CD14-positive monocyte (primary cell): ENCODE measurements at regions not wholly inside any gene's neighbourhood (a gene's known extent, or its start where the extent isn't known, plus 50 kb on each side); places are given as distances from the start of the nearest gene placed in this dataset.

Experiments
- DNase-seq, 3 donors: peaks; one replicate each; pipeline ENCODE4 v3.0.0-alpha.2; 2011 to 2022
- H2AFZ ChIP-seq: 2 replicates; pipeline ENCODE4 v1.6.0; 2012; ENCODE audit warnings: mild to moderate bottlenecking, low read depth, low read length, inconsistent platforms; ENCODE audit not compliant: insufficient read depth, poor library complexity, severe bottlenecking
- H3K27ac ChIP-seq, 2 donors: 1 replicate in 1 of 2; 2 replicates in 1 of 2; pipeline ENCODE4 v1.5.1; 2012 to 2013; ENCODE audit warnings: low read length in 2 of 2, control low read depth in 1 of 2, inconsistent platforms in 1 of 2, low read depth in 1 of 2, mild to moderate bottlenecking in 1 of 2
- H3K27me3 ChIP-seq, 2 donors: one replicate each; pipeline versions ENCODE4 v1.6.0 to v1.6.1; 2011 to 2013; ENCODE audit warnings: low read length in 2 of 2; ENCODE audit not compliant: control insufficient read depth in 2 of 2, insufficient read depth in 2 of 2
- H3K36me3 ChIP-seq, 2 donors: replicated peaks in 1 of 2; 1 replicate in 1 of 2; 2 replicates in 1 of 2; pipeline versions ENCODE4 v1.5.1 to v1.6.1; 2012 to 2013; ENCODE audit warnings: low read length in 2 of 2, control low read depth in 1 of 2, inconsistent platforms in 1 of 2, mild to moderate bottlenecking in 1 of 2; ENCODE audit not compliant: insufficient read depth in 2 of 2, control insufficient read depth in 1 of 2
- H3K4me1 ChIP-seq, 2 donors: 1 replicate in 1 of 2; 2 replicates in 1 of 2; pipeline versions ENCODE4 v1.5.1 to v1.6.1; 2012 to 2013; ENCODE audit warnings: low read length in 2 of 2, control low read depth in 1 of 2, inconsistent platforms in 1 of 2, mild to moderate bottlenecking in 1 of 2, moderate library complexity in 1 of 2; ENCODE audit not compliant: insufficient read depth in 2 of 2, control insufficient read depth in 1 of 2
- H3K4me2 ChIP-seq: replicated peaks from 2 replicates; pipeline ENCODE3; 2012; ENCODE audit warnings: low read length, moderate library complexity, mild to moderate bottlenecking; ENCODE audit not compliant: poor library complexity, severe bottlenecking; ENCODE audit errors: extremely low read depth
- H3K4me3 ChIP-seq, 3 experiments: fragments of 200-600 bp in 1 of 3; sonication (generic) in 1 of 3; replicated peaks in 1 of 3; 1 replicate in 2 of 3; 2 replicates in 1 of 3; pipeline ENCODE4 v1.5.1; 2011 to 2013; ENCODE audit warnings: low read length in 3 of 3, mild to moderate bottlenecking in 3 of 3, control low read depth in 2 of 3, low read depth in 2 of 3, inconsistent platforms in 1 of 3, moderate library complexity in 1 of 3
- H3K79me2 ChIP-seq: 2 replicates; pipeline ENCODE4 v1.6.0; 2012; ENCODE audit warnings: mild to moderate bottlenecking, control low read depth, inconsistent platforms, low read length, moderate library complexity; ENCODE audit not compliant: insufficient read depth
- H3K9ac ChIP-seq: 2 replicates; pipeline ENCODE4 v1.6.0; 2017; ENCODE audit warnings: low read length, mild to moderate bottlenecking; ENCODE audit not compliant: insufficient read depth, poor library complexity, severe bottlenecking
- H3K9me3 ChIP-seq, 2 donors: replicated peaks in 1 of 2; 1 replicate in 1 of 2; 2 replicates in 1 of 2; pipeline versions ENCODE4 v1.5.1 to v1.6.1; 2012 to 2013; ENCODE audit warnings: low read length in 2 of 2, control low read depth in 1 of 2; ENCODE audit not compliant: control insufficient read depth in 1 of 2, insufficient read depth in 1 of 2
- H4K20me1 ChIP-seq: 2 replicates; pipeline ENCODE4 v1.6.0; 2012; ENCODE audit warnings: mild to moderate bottlenecking, low read length, control low read depth, moderate library complexity; ENCODE audit not compliant: insufficient read depth
- H3K27ac Mint-ChIP-seq, 7 donors: one replicate each; pipeline ENCODE4 v1.8.0; 2020; ENCODE audit warnings: mild to moderate bottlenecking in 7 of 7, mixed read lengths in 7 of 7, moderate library complexity in 6 of 7, inconsistent platforms in 2 of 7
- H3K27me3 Mint-ChIP-seq, 3 donors: one replicate each; pipeline ENCODE4 v1.8.0; 2021 to 2022; ENCODE audit warnings: low read depth in 3 of 3, mild to moderate bottlenecking in 3 of 3, mixed read lengths in 3 of 3, moderate library complexity in 3 of 3, inconsistent platforms in 1 of 3
- H3K36me3 Mint-ChIP-seq, 2 donors: one replicate each; pipeline ENCODE4 v1.8.0; 2020; ENCODE audit warnings: mixed read lengths in 2 of 2, inconsistent platforms in 1 of 2, mild to moderate bottlenecking in 1 of 2
- H3K4me1 Mint-ChIP-seq: one replicate; pipeline ENCODE4 v1.8.0; 2020; ENCODE audit warnings: mild to moderate bottlenecking, mixed read lengths
- H3K4me3 Mint-ChIP-seq, 2 donors: one replicate each; pipeline ENCODE4 v1.8.0; 2020; ENCODE audit warnings: mild to moderate bottlenecking in 2 of 2, mixed read lengths in 2 of 2, moderate library complexity in 1 of 2
- H3K9me3 Mint-ChIP-seq, 7 donors: one replicate each; pipeline ENCODE4 v1.8.0; 2020 to 2022; ENCODE audit warnings: mixed read lengths in 7 of 7, mild to moderate bottlenecking in 6 of 7, moderate library complexity in 6 of 7, inconsistent platforms in 2 of 7
- CTCF ChIP-seq: fragments of 200-600 bp; IDR thresholded peaks from one replicate; pipeline ENCODE4 v1.8.0; 2022; ENCODE audit warnings: antibody characterized with exemption, mild to moderate bottlenecking
- WGBS: methylation state at CpG from one replicate; pipeline ENCODE4 v1.1.5; 2013; ENCODE audit warnings: missing lambda C conversion rate; ENCODE audit not compliant: insufficient coverage; 5-methylcytosine and 5-hydroxymethylcytosine counted together
- intact Hi-C, 2 donors: fragments of 100-400 bp; cut with micrococcal nuclease; formaldehyde crosslinking; loops; one replicate each; pipeline versions ENCODE4 v1.15.0 to v1.15.1; 2023

GRCh38 chr5:91532281-91532680, 149.2 kb upstream of the ARRDC3 start:
- H2AFZ ChIP-seq: no peak overlapping the region
- Mint-ChIP-seq H3K27ac (no peak overlapping the region), H3K4me1 (no peaks in the 10 kb centered on the region), H3K27me3 (peaks cover 0 to 1% (median 0%) of the 10 kb centered on the region in 3 donors), H3K9me3 (peaks cover 0 to 11% (median 2%) of the 10 kb centered on the region in 7 donors), H3K4me3 (no peak overlapping the region), H3K36me3 (no peaks in the 10 kb centered on the region)
- H4K20me1 ChIP-seq: no peaks in the 10 kb centered on the region
- no peaks in the 10 kb centered on the region for H3K27me3 ChIP-seq
- no peaks in the 10 kb centered on the region for H3K79me2 ChIP-seq
- intact Hi-C loops: no loop called here
- no peak overlapping the region for H3K9ac ChIP-seq
- no peaks in the 10 kb centered on the region for H3K4me1 ChIP-seq
- no peaks in the 10 kb centered on the region for H3K9me3 ChIP-seq
- no peak for DNase-seq
- no peaks in the 10 kb centered on the region for H3K36me3 ChIP-seq
- no peak overlapping the region for H3K4me3 ChIP-seq
- no CpG with 5 or more reads among the region's 1 CpG for WGBS
- no peak overlapping the region for H3K4me2 ChIP-seq
- TF ChIP-seq CTCF: no peak
- H3K27ac ChIP-seq: no peak overlapping the region

- no peak overlapping the region for H3K4me2 ChIP-seq
- H2AFZ ChIP-seq: no peak overlapping the region
- no peak for TF ChIP-seq CTCF
- no peak overlapping the region for H3K9ac ChIP-seq
- no peak overlapping the region for H3K27ac Mint-ChIP-seq
- no peaks in the 10 kb centered on the region for H3K4me1 Mint-ChIP-seq
- no peaks in the 10 kb centered on the region for H3K4me1 ChIP-seq
- no peak overlapping the region for H3K4me3 Mint-ChIP-seq
- H4K20me1 ChIP-seq: no peaks in the 10 kb centered on the region
- no peaks in the 10 kb centered on the region for H3K9me3 ChIP-seq
- H3K79me2 ChIP-seq: no peaks in the 10 kb centered on the region
- H3K4me3 ChIP-seq: no peak overlapping the region
- H3K27ac ChIP-seq: no peak overlapping the region
- no peak for DNase-seq
- H3K27me3 Mint-ChIP-seq: no peaks in the 10 kb centered on the region
- WGBS: 100% methylated on average over 1 of the region's 2 CpGs
- no peaks in the 10 kb centered on the region for H3K27me3 ChIP-seq
- H3K36me3 ChIP-seq: no peaks in the 10 kb centered on the region
- no peaks in the 10 kb centered on the region for H3K36me3 Mint-ChIP-seq
- intact Hi-C loops: no loop called here
- peaks cover 0 to 11% (median 2%) of the 10 kb centered on the region in 7 donors for H3K9me3 Mint-ChIP-seq
Observed at GRCh38 chr5:91528831-91529230, 145.7 kb upstream of the ARRDC3 start.
